T1000 (cell line): ENCODE measurements at regions not wholly inside any gene's neighbourhood (a gene's known extent, or its start where the extent isn't known, plus 50 kb on each side); places are given as distances from the start of the nearest gene placed in this dataset.

ENCODE experiments used
- DNase-seq: peaks from one replicate; lab custom pipeline; 2025; ENCODE audit warnings: mixed read lengths; lab: John Stamatoyannopoulos, UW

DNA sequence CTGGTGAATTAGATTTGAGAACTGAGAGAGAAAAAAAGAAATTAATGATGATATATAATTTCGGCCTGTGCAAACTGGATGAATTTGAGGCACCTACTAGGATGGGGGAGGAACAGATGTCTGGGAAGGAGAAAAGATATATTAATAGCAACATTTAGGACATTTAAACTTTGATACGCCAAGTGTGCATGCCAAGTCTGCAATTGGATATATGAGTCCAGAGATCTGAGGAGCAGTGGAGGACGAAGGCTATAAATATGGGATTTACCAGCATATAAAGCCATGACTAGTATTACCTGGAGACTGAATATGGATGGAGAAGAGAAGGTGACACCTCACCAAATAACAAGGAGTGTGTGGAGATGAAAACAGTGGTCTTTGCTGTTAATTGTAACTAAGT, 272.6 kb upstream of the HSF2 start:
- DNase-seq, result no peak

DNA sequence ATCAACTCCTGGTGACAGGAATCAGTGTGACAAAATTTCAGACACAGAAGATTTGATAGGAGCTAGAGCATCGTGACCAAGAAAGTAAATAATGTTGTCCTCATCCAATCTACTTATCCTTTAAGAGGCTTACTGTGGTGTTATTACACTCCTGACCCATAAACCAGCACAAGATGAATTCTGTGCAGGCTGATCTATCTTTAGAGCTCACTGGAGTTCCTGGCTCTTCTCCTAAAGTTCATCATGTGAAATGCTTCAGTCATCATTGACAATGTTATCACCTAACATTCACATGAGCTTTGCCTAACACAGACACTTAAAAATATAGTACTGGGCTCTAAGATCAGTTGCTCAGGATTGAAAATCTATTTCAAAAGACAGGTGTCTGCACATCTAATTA, 271.0 kb upstream of the HSF2 start:
- DNase-seq, result no peak

DNA sequence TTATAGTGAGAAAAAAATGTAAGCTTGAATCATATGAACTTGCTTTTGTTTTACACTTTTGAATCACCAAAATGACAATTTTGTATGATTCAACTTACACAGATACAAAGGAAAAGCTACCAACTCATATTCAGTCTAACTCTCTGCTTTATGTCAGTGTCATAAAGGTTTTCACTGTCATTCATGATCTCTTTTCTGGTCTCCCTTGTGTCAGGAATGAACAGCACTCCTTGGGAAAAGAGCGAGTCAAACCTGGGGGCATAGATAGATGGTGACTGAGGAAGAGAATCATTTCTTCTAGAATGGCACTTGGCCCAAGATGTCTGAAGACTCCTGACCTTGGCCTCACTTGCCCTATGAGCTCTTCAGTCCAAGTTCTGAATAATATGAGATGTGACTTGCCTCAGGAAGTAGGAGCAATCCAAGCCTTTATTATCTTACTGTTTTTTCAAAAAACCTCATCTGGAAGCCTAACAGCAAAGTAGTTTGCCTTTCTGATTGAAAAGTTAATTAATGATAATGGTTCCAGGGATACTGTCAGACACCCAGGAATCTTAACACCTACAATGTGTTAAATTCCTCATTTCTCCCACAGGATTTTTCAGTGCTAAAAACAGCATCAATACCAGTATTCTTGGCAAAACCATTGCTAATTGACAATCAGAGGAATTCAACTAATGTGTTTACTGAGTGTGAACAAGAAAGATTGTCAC, 270.0 kb upstream of the HSF2 start:
- no peak for DNase-seq

DNA sequence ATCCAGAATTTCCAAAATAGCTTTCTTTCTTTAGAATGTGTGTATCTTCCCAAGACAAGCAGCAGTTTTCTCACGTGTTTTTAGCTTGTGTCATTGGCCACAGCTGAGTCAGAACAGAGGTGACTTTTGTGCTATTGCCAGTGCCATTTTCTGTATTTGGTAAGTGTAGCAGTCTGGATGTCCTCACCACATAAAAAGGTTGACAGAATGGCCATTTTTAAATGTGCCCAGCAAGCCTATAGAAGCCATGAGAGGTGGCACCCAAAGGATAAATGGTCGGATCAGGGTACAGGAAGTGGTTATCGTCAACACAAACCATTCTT, 269.5 kb upstream of the HSF2 start:
- no peak for DNase-seq

DNA sequence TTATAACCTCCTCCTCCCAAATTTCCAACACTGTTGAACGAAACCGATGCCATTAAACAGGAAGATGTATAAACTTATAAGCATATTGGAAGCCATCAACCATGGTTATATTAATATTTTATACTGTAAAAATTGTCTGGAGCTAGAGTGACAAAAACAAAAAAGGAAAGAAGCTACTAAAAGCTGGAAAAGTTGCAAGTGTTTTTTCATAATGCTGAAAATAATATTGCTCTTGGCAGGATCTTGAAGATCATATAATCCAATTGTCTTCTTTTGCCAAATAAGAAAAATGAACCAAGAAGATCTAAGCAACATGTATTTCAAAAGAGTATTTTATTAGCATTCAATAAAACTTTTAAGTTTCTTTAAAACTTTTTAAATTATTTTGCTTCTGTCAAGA, 268.9 kb upstream of the HSF2 start:
- no peak for DNase-seq

DNA sequence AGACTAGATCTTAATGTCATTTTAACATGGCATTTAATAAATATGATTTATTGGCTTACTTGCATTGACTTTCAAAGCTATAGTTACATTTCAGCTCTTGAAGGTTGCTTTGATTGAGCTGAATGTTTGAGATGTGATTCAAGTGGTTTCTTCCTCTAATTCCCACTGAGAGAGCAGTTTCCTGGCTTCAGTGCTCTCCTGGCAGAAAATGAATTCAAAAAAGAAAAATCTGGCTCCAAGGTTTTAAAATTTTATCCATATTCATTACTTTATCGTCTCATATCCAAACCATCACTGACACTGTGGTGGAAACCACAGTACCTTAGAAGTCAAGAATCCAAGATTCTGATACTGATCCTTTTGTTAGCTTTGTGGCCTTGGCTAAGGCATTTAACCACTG, 263.1 kb upstream of the HSF2 start:
- no peak for DNase-seq

DNA sequence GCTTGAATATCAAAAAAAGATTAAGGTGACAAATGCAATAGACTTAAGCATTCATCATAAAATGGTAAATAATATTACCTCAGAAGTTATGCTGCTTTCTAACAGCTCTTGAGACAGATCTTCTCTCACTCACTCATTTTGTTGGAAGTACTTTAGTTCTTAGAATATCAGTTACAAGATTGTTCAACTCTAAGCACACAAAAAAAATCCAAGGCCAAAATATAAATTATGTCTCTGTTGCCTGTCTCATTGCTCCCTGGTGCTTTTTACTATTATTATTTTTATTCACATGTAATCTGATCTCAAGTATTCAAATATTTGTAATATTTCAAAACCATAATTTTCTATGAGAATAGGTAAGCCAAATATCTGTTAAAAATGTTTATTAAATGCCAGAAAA, 259.4 kb upstream of the HSF2 start:
- no peak for DNase-seq

DNA sequence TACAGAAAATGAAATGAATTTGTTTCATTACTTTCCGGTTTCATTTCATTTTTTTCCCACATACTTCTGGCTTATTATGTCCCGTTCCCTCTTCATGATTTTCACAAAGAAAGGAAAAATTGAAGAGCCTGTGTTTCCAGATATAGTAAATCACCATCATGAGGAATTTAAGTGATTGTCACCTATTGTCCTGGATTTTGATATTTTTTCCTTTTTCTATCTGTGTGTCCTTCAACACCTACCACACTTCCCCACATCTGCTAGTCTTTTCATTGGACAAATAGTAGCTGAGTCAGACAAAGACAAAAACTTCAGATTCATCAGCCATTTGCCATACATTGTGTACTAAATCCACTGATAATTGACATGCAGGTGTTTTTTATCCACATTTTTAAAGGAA, 258.2 kb upstream of the HSF2 start:
- no peak for DNase-seq

DNA sequence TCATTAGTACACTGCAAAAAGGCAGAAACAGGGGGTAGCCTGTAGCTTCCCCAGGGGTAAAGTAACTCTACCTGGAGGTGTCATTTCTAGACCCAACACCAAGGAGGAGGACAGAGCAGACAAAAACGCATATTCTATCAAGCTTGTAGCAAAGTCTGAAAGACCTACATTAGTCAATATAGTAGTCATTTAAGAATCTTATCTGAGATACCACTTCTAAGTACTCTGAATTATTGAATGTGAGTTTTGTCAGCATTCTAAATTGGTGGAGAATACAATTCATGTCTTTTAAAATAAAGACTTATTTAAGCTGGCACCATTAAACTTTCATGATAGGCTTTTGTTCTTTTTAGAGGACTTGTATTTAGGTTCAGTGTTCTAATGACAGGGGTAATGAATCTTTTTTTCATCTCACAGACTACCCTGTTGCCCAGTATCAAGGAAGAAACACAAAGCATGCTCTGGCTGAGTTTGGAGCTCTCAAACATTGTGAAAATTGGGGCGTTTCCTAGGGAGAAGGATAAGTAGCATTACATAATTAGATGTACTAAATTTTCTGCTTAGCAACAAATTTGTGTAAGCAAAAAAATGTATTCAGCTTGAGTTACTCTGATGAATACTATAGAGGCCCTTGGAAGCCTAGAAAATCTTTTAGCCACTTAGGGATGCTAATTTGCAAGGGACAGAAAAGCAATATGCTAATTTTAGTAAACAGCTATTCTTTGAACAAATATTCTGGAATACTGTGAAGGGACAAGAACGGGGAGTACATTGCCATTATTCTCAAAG, 255.4 kb upstream of the HSF2 start:
- DNase-seq, result no peak

DNA sequence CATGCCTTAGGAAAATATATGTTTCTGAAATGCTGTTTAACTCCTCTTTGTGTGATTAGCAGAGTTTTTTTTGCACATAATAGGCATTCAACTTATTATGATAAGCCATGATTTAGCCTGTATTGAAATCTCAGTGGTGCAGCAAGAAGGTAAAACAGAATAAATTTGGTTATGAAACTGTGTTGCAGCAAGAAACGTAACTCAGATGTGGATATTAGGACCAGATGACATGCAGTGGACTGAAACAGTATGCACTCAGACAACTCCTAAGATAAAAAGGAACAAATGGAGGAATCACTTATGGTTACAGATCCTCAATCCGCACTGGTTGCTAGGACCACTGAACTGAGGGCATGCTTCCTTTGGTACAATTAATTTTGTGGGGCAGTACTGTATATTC, 254.2 kb upstream of the HSF2 start:
- no peak for DNase-seq

DNA sequence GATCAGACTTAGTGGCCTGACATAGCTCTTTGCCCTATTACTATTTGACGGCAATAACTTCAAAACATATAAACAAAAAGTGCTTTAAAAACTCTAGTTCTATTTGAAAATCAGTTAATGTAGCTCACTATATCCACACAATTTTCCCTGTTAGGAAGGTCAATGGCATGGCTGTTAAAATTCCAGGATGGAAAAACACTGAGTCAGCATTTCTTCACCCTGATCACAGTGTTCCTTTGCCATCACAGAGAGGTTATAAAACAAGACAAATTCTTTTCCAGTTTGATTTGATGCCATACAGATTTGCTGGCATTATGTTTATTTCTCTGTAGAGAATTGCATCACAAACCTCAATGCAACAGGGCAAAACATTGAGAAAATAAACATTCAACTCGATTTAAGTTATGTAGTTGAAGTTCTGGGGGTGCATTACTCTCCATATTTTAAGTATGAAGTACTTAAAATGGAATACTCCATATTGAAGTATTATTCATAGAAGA, 253.7 kb upstream of the HSF2 start:
- DNase-seq, result no peak

DNA sequence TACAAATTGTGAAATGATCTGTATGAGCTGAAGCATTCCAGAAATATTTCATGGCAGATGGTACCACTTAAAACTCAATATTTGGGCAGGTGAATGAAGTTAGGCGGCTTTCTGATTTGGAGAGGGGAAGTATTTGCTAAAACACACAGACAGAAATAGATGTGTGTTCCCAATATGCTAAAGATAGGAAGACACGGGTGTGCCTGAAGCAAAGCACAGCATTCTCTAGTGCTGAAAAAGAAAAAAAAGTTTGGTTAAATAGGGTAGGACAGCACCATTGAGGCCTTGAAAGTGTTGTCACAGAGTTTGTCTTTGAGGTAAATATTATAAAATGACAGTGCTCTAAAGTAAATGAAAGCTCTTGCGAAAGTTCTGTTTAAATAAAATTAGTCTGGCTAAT, 252.2 kb upstream of the HSF2 start:
- DNase-seq, result no peak

DNA sequence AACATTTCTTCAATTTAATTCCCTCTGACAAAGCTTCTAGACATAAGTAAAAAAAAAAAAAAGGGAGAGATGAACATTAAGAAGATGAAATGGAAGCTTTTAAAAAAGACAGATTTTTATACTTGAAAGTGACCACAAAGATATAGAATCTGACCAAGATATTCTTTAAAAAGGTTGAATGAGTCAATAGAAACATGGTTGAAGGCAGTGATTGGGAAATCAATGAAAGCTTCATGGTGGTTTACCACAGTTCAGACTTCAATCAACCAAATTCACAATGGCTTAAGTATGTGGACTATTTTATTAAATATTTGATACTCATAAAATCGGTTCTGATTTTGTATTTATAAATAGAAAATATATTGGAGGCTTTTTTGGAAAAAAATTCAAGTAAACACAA, 248.4 kb upstream of the HSF2 start:
- no peak for DNase-seq

DNA sequence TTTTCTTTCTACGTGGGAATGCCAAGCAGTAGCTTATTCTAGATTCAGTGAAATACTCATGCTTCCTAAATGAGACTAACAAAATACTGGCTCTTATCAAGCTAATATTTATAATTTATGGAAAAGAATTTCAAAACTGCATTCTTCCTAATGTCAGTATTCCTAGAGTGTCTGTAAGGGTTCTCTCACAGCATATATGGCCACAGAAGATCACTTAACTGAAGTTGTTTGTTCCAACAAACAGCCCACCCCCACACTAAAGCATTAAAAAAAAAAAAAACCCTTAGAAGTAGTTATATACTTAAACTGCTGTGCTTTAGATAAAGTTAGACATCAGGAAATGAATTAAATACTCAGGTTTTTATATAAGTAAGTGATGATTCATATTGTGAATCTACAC, 247.7 kb upstream of the HSF2 start:
- DNase-seq, result no peak

DNA sequence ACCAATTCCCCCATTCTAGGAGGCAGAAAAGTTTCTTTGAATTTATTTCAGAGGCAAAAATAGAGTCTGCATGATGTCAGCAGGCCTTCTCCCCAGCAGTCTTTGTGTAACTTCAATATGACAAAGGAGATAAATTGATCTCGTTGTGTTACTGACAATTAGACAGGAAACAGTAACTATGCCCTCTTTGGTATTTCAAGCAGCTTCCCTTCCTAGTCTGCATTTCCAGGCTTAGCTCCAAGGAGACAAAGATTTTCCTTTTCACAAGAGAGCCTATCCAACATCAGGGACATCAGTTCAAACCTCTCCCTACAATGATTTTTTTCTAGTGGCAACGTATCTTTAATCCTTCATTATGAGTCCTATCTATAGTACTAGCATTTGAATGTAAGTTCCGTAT, 245.9 kb upstream of the HSF2 start:
- DNase-seq, result no peak

DNA sequence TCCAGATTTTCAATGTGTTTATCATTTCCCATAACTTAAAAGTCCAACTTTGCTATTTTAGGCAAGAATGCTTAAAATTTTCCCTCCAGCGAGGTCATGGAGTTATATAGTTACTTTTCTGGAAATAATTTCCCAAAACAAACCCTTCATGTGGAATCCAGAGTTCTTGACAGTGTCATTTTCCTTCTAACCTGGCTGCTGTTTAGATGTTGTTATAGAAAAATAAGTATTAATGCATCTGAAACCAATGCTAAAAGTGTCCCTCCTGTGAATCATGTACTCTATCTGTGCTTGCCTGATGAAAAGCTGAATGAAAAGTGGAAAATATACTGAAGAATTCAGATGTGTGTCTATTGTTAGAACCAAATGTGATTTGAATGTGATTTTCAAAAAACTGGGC, 245.3 kb upstream of the HSF2 start:
- DNase-seq, result no peak

DNA sequence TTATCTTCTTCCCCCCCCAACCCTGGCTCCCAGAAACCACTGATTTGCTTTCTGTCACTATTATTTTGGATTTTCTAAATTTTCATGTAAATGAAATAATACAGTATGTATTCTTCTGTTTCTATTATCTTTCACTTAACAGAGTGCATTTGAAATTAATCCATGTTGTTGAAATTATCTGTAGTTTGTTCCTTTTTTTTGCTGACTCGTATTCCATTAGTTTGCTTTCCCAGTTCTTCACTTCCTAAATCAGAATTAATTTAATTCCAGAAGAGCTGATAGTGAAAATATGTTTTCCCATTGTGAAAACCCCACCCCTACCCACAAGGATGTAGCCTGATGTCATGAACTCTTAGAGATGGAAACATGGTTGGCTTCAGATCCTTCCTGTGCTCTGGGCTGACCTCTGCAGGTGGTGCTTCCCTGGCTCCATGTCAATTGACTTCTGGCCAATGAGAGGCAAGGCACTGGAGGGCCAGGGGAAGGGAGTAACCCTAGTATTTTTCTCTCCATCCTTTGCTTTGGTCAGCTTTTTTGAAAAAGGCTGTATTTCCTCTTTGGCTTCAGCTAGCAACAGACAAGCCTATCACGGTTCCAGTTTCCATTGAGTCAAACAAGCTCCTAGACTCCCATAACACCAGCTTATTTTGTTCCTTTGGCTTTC, 244.4 kb upstream of the HSF2 start:
- no peak for DNase-seq

DNA sequence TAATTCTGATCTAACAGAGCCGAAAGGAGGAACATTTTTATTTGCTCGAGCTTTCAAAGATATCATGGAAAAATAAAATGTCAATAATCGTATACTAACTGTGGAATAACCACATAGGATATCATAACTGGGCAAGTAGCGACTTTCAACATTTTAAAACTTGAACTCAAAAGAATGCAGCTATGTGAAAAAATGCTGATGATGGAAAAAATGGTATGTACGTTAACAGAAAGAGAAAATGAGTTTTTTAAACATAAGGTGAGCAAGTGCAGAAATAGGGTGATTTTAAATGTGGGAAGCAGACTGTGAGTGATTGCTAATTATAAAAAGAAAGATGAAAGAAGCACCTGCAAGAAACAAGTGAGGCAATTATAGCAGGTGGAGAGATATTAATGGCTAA, 238.3 kb upstream of the HSF2 start:
- DNase-seq, result no peak

DNA sequence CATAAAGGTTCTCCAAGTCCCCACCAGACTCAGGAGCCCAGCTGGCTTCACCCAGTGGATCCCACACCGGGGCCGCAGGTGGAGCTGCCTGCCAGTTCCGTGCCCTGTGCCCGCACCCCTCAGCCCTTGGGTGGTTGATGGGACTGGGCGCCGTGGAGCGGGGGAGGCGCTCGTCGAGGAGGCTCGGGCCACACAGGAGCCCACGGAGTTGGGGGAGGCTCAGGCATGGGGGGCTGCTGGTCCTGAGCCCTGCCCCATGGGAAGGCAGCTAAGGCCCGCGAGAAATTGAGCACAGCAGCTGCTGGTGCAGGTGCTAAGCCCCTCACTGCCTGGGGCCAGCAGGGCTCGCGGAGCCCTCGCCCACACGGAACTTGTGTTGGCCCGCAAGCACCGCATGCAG, 234.4 kb upstream of the HSF2 start:
- no peak for DNase-seq

DNA sequence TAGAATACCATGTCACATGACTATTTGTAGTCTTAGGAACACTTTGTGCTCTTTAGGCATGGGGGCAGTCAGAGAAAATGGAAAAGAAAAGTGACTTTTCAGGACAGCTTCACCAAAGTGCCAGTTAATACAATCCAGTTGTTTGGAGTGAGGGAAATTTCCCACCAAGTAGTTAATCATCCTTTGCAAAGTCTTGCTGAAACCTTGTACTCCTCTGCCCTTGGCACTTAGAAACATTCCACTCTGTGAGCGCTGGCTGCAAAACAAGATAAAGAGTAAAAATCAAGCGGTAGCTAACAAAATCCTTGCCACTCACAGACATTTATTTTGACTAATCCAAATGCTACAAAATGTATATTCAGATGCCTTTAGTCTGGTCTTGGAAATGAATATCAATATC, 229.2 kb upstream of the HSF2 start:
- DNase-seq, result no peak

DNA sequence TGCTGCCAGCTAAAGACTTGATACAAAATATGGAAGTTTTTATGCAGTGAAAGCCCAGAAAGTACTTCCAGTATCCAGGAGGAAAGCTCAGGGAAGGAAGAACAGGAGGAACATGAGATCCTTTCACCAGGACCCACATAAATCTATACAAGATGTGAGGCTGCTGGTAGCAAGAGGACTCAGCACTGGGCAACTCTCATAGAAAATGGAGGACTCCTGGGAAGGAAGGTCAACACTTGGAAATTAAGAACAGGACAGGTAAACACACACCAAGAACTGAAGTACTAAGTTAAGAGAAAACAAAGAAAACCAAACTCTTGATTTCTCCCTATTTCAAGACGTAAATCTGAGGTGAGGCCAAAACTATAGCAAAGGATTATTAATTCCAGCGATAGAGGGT, 220.5 kb upstream of the HSF2 start:
- no peak for DNase-seq

DNA sequence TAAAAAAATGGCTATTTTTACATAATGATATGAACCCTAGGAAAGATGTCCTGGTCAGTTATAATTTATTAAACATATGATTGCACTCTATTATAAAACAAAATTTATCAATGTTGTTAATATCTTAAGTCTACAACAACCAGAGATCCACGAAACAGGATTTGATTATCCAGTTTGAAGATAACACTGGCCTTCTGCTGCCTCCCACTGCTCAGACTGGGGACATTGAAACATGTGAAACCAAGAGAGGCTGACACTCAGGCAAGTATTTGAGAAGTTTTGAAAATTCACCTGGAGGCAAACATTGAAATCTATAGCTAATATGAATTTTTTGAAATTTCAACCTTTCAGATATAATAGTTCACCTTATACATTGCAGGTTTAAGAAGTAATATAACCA, 219.3 kb upstream of the HSF2 start:
- no peak for DNase-seq

DNA sequence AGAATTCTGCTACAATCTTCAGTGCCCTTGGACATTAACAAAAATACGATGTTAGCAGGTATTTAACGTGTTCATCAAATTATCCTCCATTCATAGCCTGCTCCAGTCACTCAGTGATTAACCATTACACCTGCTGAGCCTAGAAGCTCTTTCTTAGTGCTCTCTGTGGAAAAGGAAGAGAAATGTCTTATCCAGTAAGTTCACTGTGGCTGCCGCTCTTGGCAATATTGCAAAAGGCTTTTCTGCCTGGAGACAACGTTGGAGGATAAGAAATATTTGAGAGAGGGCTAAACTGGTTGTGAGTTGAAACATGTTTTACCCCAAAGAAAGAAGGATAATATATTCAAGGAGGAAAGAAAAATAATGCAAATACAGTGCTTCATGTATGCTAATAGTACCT, 217.4 kb upstream of the HSF2 start:
- DNase-seq, result no peak
